ENCODE measurements at regions not wholly inside any gene's neighbourhood (a gene's known extent, or its start where the extent isn't known, plus 50 kb on each side); places are given as distances from the start of the nearest gene placed in this dataset.

- Mint-ChIP-seq H3K27me3 (no peaks in the 10 kb centered on the region), H3K9me3 (no peaks in the 10 kb centered on the region), H3K4me3 (no peak overlapping the region), H3K36me3 (ENCODE audit: low read depth) (no peaks in the 10 kb centered on the region), H3K27ac (no peak overlapping the region), H3K4me1 (no peaks in the 10 kb centered on the region)
- no peak for ATAC-seq (replicated peaks)
These were observed 599.2 kb upstream of the MGMT start for GRCh38 chr10:128867819-128868218.

- Mint-ChIP-seq H3K36me3 (ENCODE audit: low read depth) (no peaks in the 10 kb centered on the region), H3K4me1 (no peaks in the 10 kb centered on the region), H3K9me3 (no peaks in the 10 kb centered on the region), H3K27ac (no peak overlapping the region), H3K4me3 (no peak overlapping the region), H3K27me3 (no peaks in the 10 kb centered on the region)
- ATAC-seq (replicated peaks) = no peak
These were observed 598.6 kb upstream of the MGMT start for GRCh38 chr10:128868481-128868880.

DNA sequence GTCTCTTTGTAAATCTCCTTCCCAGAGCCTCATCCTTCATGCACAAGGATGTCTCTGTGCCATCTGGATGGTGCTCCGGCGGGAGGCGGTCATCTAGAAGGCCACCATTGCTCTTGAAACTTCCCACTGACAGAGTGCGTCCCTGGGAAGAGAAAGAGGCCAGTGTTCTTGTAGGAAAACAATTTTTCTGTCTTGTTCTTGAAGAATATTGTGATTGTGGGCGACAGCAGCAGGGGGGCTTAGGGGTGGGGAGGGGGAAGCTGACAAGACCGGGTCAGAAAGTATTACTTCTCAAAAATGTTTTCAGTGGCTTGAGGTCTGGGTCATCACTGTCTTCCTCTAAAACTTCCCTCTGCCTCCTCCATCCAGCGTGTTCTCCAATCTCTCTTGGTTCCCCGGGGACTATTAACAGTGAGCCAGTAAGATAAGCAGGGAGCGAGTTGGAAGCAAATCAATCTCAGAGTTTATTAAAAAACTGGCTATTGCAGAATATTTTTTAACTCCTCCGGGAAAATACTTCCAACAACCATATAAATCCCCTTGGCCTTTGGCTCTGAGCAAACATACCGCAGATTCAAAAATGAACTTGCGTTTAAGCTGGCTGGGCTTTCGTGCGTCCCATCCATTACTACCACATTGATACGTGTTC, 597.8 kb upstream of the MGMT start:
- H3K27me3 Mint-ChIP-seq = no peaks in the 10 kb centered on the region
- H3K4me1 Mint-ChIP-seq = no peaks in the 10 kb centered on the region
- H3K36me3 Mint-ChIP-seq (ENCODE audit: low read depth) = no peaks in the 10 kb centered on the region
- H3K27ac Mint-ChIP-seq = no peak overlapping the region
- H3K9me3 Mint-ChIP-seq = no peaks in the 10 kb centered on the region
- H3K4me3 Mint-ChIP-seq = no peak overlapping the region
- ATAC-seq (replicated peaks) = no peak

GRCh38 chr10:128870830-128871597, 596.0 kb upstream of the MGMT start:
- no peak overlapping the region for H3K4me3 Mint-ChIP-seq
- H3K9me3 Mint-ChIP-seq = no peaks in the 10 kb centered on the region
- H3K27me3 Mint-ChIP-seq = peaks cover 3% of the 10 kb centered on the region
- no peak for ATAC-seq (replicated peaks)
- no peaks in the 10 kb centered on the region for H3K36me3 Mint-ChIP-seq (ENCODE audit: low read depth)
- H3K27ac Mint-ChIP-seq = no peak overlapping the region
- no peaks in the 10 kb centered on the region for H3K4me1 Mint-ChIP-seq

DNA sequence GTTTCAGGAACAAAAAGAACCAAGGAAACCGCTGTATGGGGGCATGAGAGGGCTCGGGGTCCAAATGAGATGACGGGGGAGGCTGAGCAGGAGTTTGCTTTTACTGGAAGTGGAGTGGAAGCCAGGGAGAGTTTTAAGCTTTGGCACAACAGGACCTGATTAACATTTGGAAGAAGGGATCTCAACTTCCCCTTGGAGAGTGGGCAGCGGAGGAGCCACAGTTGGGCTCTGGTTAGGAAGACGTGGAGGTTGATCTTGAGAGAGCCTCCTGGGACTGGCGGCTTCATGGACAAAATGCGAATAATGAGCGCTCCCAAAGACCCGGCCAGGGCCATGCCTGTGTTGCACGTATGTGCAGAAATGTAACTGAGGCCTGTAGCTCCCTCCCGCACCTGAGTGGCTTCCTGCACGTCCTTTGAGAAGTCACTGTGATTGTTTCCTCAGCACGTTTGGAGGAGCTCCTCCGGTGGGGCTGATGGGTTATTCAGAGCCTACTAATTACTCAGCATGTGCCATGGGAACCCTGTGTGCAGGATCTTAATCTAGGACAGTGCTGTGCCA, 595.3 kb upstream of the MGMT start:
- ATAC-seq (replicated peaks) = no peak

GRCh38 chr10:128873411-128874054, 593.5 kb upstream of the MGMT start:
- Mint-ChIP-seq H3K9me3 (no peaks in the 10 kb centered on the region), H3K36me3 (ENCODE audit: low read depth) (no peaks in the 10 kb centered on the region), H3K27me3 (peaks cover 3% of the 10 kb centered on the region), H3K4me3 (no peak overlapping the region), H3K4me1 (no peaks in the 10 kb centered on the region), H3K27ac (no peak overlapping the region)
- ATAC-seq (replicated peaks) = no peak

More for the DNA sequence above, 595.3 kb upstream of the MGMT start:
- Mint-ChIP-seq H3K4me1 (no peaks in the 10 kb centered on the region), H3K4me3 (no peak overlapping the region), H3K36me3 (ENCODE audit: low read depth) (no peaks in the 10 kb centered on the region), H3K27me3 (peaks cover 3% of the 10 kb centered on the region), H3K9me3 (no peaks in the 10 kb centered on the region), H3K27ac (no peak overlapping the region)

- Mint-ChIP-seq H3K36me3 (ENCODE audit: low read depth) (no peaks in the 10 kb centered on the region), H3K9me3 (peaks cover 6% of the 10 kb centered on the region), H3K4me1 (no peaks in the 10 kb centered on the region), H3K4me3 (no peak overlapping the region), H3K27ac (no peak overlapping the region), H3K27me3 (peaks cover 3% of the 10 kb centered on the region)
- no peak for ATAC-seq (replicated peaks)
These were observed 592.7 kb upstream of the MGMT start for GRCh38 chr10:128874331-128874730.

- no peak for ATAC-seq (replicated peaks)
- no peak overlapping the region for H3K27ac Mint-ChIP-seq
- H3K27me3 Mint-ChIP-seq = peaks cover 3% of the 10 kb centered on the region
- no peak overlapping the region for H3K4me3 Mint-ChIP-seq
- no peaks in the 10 kb centered on the region for H3K4me1 Mint-ChIP-seq
- H3K36me3 Mint-ChIP-seq (ENCODE audit: low read depth) = no peaks in the 10 kb centered on the region
- H3K9me3 Mint-ChIP-seq = peaks cover 6% of the 10 kb centered on the region
These were observed 591.9 kb upstream of the MGMT start for GRCh38 chr10:128875030-128875744.

- ATAC-seq (replicated peaks) = no peak
- peaks cover 6% of the 10 kb centered on the region for H3K27me3 Mint-ChIP-seq
- H3K27ac Mint-ChIP-seq = no peak overlapping the region
- H3K4me3 Mint-ChIP-seq = no peak overlapping the region
- peaks cover 6% of the 10 kb centered on the region for H3K9me3 Mint-ChIP-seq
- H3K36me3 Mint-ChIP-seq (ENCODE audit: low read depth) = no peaks in the 10 kb centered on the region
- no peaks in the 10 kb centered on the region for H3K4me1 Mint-ChIP-seq
These were observed 590.9 kb upstream of the MGMT start for GRCh38 chr10:128875956-128876736.

DNA sequence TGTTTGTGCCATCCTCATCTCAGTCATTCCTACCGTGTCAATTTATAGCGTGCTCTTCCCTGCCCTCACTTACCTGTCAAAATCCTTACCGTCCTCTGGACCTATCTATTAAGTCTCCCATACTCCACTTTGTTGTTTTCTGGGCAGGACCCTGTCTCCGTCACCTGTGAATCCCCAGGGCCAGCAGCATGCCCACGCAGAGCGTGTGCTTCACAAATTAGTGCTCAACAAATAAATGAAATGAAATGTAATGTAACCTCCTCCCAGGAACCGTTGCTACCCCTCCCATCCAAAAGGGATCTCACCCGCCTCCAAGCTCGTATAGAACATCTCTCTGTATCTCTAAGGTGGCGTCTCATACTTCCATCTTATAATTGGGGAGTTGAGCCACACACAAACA, 589.9 kb upstream of the MGMT start:
- H3K4me1 Mint-ChIP-seq = no peaks in the 10 kb centered on the region
- H3K4me3 Mint-ChIP-seq = no peak overlapping the region
- H3K36me3 Mint-ChIP-seq (ENCODE audit: low read depth) = no peaks in the 10 kb centered on the region
- H3K9me3 Mint-ChIP-seq = peaks cover 6% of the 10 kb centered on the region
- H3K27ac Mint-ChIP-seq = no peak overlapping the region
- ATAC-seq (replicated peaks) = no peak
- peaks cover 6% of the 10 kb centered on the region for H3K27me3 Mint-ChIP-seq

- no peak overlapping the region for H3K4me3 Mint-ChIP-seq
- H3K36me3 Mint-ChIP-seq (ENCODE audit: low read depth) = no peaks in the 10 kb centered on the region
- H3K9me3 Mint-ChIP-seq = peaks cover 6% of the 10 kb centered on the region
- no peak for ATAC-seq (replicated peaks)
- peaks cover 6% of the 10 kb centered on the region for H3K27me3 Mint-ChIP-seq
- H3K4me1 Mint-ChIP-seq = no peaks in the 10 kb centered on the region
- H3K27ac Mint-ChIP-seq = no peak overlapping the region
These were observed 589.1 kb upstream of the MGMT start for GRCh38 chr10:128877936-128878335.

GRCh38 chr10:128879030-128879429, 588.0 kb upstream of the MGMT start:
- Mint-ChIP-seq H3K27ac (no peak overlapping the region), H3K9me3 (peaks cover 6% of the 10 kb centered on the region), H3K4me3 (no peak overlapping the region), H3K27me3 (peaks cover 6% of the 10 kb centered on the region), H3K36me3 (ENCODE audit: low read depth) (no peaks in the 10 kb centered on the region), H3K4me1 (no peaks in the 10 kb centered on the region)
- no peak for ATAC-seq (replicated peaks)

DNA sequence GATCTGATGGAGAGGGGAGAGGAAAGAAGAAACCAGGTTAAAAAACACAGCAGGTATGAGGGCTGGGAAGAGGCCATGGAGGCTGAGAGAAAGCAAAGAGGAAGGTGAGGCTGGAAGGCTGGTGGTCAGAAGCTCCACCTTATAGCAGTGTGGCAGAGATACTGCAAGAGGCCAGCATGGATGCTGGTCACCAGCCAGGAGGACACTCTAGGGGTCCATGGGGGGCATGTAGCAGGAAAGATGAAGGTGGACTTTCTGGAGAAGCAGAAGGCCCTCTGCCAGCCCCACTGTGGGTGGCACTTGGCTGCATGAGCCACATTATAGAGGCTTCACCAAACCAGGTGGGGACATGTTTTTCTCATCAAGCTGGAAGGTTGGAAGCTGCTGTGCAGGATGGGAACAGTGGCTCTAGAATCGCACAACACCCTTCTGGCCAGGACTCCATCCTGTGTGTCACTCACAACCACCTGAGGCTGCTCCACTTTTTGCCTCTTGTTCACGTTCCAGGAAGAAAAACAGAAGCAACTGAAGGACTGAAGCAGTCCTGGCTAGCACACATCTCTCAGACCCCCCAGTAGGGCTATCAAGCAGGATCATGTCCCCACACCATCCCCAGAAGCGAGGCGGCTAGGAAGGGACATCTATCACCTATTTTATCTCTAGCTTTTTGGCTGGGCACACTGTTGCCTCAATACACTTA, 587.5 kb upstream of the MGMT start:
- ATAC-seq (replicated peaks) = no peak
- peaks cover 6% of the 10 kb centered on the region for H3K27me3 Mint-ChIP-seq
- H3K9me3 Mint-ChIP-seq = peaks cover 6% of the 10 kb centered on the region
- H3K4me3 Mint-ChIP-seq = no peak overlapping the region
- H3K4me1 Mint-ChIP-seq = no peaks in the 10 kb centered on the region
- no peaks in the 10 kb centered on the region for H3K36me3 Mint-ChIP-seq (ENCODE audit: low read depth)
- H3K27ac Mint-ChIP-seq = no peak overlapping the region
